GM21786 (cell line): ENCODE measurements at regions not wholly inside any gene's neighbourhood (a gene's known extent, or its start where the extent isn't known, plus 50 kb on each side); places are given as distances from the start of the nearest gene placed in this dataset.

ENCODE experiments used
- ATAC-seq: cut with Tn5 transposase; IDR thresholded peaks from one replicate; pipeline ENCODE4 v1.9.1; 2021; ENCODE audit not compliant: unreplicated experiment

DNA sequence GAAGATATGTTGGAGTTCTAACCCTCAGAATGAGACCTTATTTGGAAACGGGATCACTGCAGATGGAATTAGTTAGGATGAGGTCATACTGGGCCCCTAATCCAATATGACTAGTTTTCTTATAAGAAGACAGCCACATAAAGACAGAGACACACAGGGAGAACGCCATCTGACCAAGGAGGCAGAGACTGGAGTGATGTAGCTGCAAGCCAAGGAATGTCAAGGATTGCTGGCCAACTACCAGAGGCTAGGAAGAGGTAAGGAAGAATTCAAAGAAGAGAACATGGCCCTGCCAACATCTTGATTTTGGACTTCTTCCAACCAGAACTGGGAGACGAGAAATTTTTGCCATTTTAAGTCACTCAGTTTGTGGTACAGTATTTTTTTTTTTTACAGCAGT is 152.8 kb upstream of the DIPK2B start:
- ATAC-seq, result no peak

DNA sequence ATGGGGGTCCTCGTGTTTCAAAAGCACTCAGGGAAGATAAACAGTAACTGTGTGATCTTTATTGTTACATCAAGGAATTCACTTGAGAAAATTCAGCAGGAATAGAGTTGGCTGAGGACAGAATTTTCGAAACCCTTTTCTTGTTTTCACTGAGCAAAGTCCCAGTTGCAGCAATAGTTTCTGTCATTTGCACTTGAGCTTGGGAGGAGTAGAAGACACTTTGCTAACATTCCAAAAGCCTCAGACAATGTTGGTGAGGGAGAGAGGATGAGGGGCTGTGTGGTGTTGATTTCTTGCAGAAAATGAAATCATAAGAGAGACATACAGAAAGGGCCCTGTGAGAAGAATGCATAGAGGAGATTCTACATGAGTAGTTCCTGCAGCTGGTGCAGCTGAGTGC is 151.9 kb upstream of the DIPK2B start:
- no peak for ATAC-seq

DNA sequence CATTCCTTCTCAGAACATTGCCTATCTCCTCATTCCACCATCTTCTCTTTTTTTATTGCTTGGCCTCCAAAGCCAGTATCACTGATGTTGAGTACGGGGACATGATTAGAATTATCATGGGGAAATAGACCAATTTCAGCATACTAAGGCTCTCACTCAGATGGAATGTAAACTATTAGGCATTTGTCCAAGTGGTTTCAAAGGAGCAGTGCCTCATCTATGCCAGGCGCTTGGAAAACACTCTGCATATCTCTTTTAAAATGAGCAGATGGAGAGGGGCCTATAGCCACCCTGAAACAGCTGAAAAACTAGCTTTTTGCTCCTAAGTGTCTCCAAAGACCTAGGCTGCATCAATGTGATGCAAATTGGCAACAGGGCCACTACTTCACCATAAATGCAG is 150.8 kb upstream of the DIPK2B start:
- no peak for ATAC-seq

- no peak for ATAC-seq
These were observed 147.6 kb upstream of the DIPK2B start for GRCh38 chrX:45348296-45348695.

GRCh38 chrX:45347877-45348276 is 147.2 kb upstream of the DIPK2B start:
- no peak for ATAC-seq

GRCh38 chrX:45344594-45344993 is 143.9 kb upstream of the DIPK2B start:
- ATAC-seq, result no peak

DNA sequence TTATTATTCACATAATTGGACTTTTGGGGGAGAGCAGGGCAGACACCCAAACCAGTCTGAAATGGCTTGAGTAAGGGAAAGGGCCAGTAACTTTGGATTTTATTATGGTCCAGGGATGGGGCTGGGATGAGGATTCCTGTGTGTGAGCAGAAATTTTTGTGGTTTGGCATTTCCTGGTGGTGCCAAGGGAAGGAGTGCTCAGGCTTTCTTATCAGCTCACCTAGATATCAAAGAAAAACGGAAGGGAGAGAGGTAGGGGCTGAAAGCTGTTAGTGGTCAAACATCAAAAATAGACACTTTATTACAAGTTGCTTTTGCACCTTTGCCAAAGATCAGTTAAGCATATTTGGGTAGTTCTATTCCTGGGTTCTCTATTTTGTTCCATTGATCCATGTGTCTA is 128.5 kb upstream of the DIPK2B start:
- no peak for ATAC-seq

DNA sequence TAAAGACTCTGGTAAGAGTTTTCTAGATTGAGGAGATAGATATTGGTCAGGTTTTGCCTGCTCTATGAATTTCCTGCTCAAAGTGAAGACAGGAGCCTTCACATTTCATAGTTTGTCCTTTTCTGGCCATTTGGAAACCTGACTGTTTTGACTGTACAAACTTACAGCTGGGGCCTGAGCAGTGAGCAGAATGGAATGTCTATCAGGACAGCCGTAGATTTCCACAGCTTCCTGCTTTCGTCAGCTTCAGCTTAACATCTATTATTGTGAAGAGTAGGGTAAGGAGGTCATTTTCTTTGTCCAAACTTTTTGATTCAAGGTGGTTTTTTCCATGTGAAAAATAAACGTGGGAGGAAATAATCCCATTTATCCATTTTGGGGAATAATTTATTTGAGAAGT is 124.3 kb upstream of the DIPK2B start:
- ATAC-seq, result no peak

DNA sequence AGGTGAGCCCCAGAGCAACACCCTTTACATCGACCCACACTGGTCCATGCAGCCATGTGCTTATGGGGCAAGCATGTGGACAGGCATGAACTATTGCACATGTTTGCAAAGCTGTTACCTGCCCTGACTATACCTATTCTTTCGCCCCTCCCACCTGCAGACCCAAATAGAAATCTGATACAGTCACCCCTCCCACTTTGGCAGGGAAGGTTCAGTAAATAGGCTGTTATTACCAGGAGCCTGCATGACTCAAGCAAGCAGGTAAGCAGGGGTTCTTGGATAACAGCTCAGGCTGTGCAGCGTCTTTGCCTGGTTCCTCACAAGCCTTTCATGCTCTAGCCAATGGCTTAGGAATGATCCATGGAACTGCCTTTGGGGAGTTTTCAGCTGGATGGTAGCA is 122.7 kb upstream of the DIPK2B start:
- no peak for ATAC-seq

DNA sequence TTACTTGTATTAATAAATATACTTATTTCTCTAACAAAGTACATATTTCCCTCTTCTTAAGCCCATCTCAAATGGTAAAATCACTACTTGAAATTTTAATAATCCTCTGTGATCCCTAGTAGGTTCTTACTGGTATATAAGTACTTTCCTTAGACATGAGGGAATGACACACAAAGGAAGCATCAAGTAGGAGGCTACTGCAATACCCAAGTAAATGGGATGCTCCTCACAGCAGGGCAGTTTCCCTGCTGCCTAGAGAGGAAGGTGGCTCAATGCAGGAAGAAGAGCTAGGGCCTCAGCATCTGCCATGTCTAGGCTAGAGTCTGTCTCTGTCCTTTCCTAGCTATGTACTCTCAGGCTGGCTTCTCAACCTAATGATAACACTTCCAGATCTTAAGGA is 122.1 kb upstream of the DIPK2B start:
- no peak for ATAC-seq

DNA sequence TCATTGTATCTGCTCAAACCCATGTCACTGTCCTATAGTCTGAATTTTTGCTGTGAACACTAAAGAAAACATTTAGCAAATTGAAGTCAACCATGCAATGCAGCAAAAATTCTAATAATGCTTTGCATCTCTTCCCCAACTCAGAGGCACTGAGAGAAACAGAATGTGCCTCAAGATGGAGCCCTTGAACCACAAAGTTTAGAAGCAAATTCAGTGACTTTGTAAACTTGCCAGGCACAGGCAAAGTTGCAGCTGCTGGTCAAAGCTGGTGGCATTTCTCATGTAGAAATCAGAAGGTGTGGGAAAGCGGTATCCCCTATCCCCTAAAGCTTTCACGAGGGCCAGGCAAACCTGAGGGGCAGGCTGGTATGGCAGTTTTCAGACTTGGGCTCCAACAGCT is 121.7 kb upstream of the DIPK2B start:
- ATAC-seq, result no peak

GRCh38 chrX:45320191-45320590 is 119.5 kb upstream of the DIPK2B start:
- ATAC-seq, result no peak

DNA sequence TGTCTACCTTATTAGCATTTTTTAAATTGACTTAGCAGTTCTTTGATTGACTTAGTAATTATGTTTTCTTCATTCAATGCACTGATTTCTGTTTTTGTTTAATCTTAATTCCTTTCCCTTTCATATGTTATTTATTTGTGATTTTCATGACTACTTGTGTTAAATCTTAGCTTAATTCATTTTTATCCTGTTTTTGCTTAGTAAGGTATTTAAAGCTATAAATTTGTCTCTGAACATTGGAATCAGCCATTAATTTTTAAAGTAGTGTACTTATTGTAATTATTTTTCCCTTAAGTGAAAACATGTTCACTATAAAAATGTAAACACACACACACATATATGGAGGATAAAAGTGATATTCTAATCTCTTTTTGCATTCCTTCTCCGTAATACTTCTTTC is 109.1 kb upstream of the DIPK2B start:
- ATAC-seq, result no peak

DNA sequence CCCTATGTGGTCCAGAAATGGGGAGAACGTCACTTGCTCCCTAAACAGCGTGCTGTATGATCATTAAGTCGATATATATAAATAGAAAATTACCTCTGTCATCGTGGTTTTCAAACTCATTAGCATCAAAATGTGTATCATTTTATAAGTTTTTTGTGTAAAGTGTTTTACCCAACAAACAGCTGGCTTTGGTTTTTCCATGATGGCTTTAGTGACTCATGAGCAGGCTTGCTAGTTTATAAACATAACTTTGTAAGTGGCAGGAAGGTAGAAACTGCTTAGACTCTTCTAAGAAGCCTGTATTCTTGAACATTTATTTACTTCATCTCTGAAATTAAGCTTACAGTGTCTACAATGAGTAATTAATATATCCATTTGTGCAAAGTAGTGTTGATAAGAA is 108.4 kb upstream of the DIPK2B start:
- no peak for ATAC-seq

DNA sequence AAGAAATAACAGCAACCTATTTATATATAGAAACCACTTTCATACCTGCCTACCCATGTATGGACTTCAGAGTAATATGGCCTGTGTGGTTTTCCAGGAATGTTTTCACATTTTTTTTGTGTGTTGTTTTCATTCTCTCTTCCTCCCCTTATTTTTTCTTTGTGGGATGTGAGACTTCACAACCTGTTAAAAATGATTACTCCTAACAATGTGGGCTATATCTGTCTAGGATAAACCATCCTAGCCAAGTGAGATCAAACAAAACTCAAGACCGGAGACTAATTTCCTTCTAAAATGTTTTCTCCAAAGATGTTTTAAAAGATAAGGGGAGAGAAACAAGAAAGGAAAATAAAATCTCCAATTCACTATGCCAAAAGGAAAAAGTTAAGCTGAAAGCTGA is 106.1 kb upstream of the DIPK2B start:
- no peak for ATAC-seq

GRCh38 chrX:45300638-45301037 is 100.0 kb upstream of the DIPK2B start:
- ATAC-seq, result no peak

DNA sequence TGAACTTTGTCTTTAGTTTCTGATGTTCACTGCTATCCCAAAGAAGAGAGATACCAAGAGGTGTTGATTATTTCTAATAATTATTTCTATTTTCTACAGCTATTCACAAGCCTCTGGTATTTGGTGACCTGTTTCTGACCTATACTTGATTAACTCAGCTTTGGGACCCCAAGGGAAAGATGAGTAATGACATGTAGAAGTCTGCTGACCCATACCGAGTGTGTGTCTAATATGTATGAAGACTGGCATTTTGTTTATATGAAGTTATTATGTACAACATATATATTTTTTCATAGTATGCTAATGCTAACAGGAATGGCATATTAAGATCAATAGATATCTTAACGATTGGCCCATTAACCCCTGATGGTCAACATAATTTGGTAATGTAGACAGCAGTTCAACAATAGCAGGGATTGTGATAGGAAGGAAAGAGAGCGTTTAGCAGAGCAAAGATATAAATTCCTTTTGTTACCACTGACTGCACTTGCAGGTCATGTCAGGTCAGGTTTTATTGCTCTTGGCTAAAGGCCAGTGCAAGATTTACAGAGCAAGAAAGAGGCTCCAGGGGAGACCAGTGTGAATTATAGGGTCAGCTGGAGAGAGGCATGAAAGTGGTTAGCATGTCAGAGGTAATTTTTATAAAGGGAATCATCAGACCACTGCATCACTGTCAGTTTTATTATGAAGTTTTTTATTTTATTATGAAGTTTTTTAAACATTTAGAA is 94.7 kb upstream of the DIPK2B start:
- no peak for ATAC-seq

DNA sequence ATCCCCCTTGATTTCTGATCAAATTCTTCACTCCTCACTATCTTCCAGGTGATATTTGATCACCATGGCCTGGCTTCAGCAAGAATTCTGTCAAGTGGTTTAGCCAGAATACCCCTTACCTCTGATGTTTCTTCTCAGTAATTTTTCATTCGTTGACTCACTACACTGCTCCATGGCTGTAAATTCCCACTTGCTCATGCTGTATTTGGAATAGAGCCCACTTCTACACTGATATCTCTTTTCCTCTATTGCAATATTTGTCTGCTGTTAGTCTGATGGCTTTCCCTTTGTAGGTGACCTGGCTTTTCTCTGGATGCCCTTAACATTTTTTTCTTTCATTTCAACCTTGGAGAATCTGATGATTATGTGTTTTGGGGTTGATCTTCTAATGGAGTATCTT is 73.9 kb upstream of the DIPK2B start:
- ATAC-seq, result no peak

DNA sequence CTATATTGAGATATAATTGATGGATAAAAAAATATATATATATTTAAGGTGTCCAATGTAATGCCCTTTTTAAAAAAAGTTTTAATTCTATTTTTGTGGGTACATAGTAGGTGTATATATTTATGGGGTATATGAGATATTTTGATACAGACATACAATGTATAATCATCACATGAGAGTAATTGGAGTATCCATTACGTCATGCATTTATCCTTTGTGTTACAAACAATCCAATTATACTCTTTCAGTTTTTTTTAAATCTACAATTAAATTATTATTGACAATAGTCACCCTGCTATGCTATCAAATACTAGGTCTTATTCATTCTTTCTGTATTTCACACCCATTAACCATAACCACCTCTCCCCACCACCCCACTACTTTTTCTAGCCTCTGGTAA is 66.3 kb upstream of the DIPK2B start:
- ATAC-seq, result no peak

GRCh38 chrX:45266456-45266855 is 65.8 kb upstream of the DIPK2B start:
- no peak for ATAC-seq

- ATAC-seq, result no peak
These were observed 64.2 kb upstream of the DIPK2B start for GRCh38 chrX:45264865-45265264.

DNA sequence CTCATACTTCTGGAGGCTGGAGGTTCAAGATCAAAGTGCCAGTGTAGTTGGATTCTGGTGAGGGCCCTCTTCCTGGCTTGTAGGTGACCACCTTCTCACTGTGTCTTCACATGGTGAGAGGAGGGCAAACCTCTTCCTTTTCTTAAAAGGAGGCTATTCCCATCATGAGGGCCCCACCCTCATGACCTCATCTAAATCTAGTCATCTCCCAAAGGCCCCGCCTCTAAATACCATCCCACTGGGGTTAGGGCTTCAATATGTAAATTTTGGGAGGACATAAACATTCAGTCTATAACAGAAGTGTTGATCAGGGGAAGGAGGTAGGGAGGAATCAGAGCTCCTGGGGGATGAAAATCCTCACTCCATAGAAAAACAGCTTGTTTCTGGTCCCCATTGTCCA is 60.8 kb upstream of the DIPK2B start:
- ATAC-seq, result no peak

DNA sequence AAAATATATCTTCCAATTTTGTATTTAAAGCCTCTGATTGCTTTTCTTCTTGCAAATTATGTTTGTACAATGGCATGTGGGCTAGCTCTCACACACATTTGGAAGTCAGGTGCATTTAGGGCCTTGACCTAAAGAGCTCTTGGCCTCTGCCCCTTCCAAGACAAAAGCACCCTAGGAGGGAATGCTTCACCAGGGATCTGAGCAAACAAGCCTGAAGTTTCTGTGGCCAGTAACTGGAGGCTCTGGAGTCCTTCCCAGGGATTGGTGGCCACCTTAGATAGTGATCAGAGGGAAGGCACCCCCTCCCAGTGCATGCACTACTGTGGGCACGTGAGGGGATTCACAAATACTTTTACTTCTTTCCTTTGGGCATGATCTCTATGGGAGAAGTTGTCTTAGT is 60.3 kb upstream of the DIPK2B start:
- ATAC-seq, result no peak
